K562 (cell line): ENCODE measurements at regions not wholly inside any gene's neighbourhood (a gene's known extent, or its start where the extent isn't known, plus 50 kb on each side); places are given as distances from the start of the nearest gene placed in this dataset.

ENCODE experiments used
- ATAC-seq: fragments of 200-7000 bp; cut with Tn5 transposase; 3 replicates; pipeline ENCODE4 v1.9.1; 2020; ENCODE audit warnings: moderate library complexity
- BruUV-seq: library from RNA; stranded (reverse); fragments of 400-500 nt; replicated peaks from 2 replicates; lab custom pipeline; 2021; lab: Mats Ljungman, UMichigan
- CTCF ChIA-PET: fragments of 300-600 bp; formaldehyde crosslinking; extraction: SDS; loops from one replicate; lab custom pipeline; 2021; ENCODE audit warnings: low intra/inter-chr PET ratio; lab: Yijun Ruan, JAX
- POLR2A ChIA-PET: fragments of 300-600, 350-650 bp; sonication (Branson Sonifier 250); formaldehyde crosslinking; extraction: SDS; loops from one replicate; lab custom pipeline; 2021; ENCODE audit warnings: antibody characterized with exemption, inconsistent platforms; lab: Yijun Ruan, JAX
- DNase-seq, 4 experiments: peaks; one replicate each; pipeline versions ENCODE4 v3.0.0 to v3.0.0-alpha.2; 2011 to 2018; ENCODE audit warnings: low spot score in 3 of 4, mixed read lengths in 3 of 4; ENCODE audit errors: extremely low read depth in 1 of 4
- FAIRE-seq: peaks from 2 replicates; lab custom pipeline; 2011; peaks lifted over from hg19 to GRCh38; lab: Jason Lieb, UNC
- H2AFZ ChIP-seq: 2 replicates; pipeline ENCODE4 v1.6.0; 2011; ENCODE audit warnings: low read depth, low read length, control low read depth, inconsistent platforms
- H3K27ac ChIP-seq: fragments of 200-600 bp; 3 replicates; pipeline ENCODE4 v1.8.0; 2011; ENCODE audit warnings: low read depth, mild to moderate bottlenecking, control low read depth, inconsistent platforms, low read length, moderate library complexity, mixed read lengths; ENCODE audit errors: extremely low read depth
- H3K27me3 ChIP-seq, 2 experiments: fragments of 300-600 bp in 1 of 2; 2 replicates in 1 of 2; 3 replicates in 1 of 2; pipeline versions ENCODE4 v1.6.0 to v1.8.0; 2011; ENCODE audit warnings: inconsistent platforms in 2 of 2, low read length in 2 of 2, mild to moderate bottlenecking in 1 of 2, mixed read lengths in 1 of 2, moderate library complexity in 1 of 2; ENCODE audit not compliant: control insufficient read depth in 2 of 2, insufficient read depth in 2 of 2
- H3K36me3 ChIP-seq: fragments of 300-600 bp; 3 replicates; pipeline ENCODE4 v1.8.0; 2011; ENCODE audit warnings: mild to moderate bottlenecking, low read length, inconsistent platforms; ENCODE audit not compliant: control insufficient read depth, insufficient read depth
- H3K4me1 ChIP-seq, 2 experiments: fragments of 200-600 bp in 1 of 2; replicated peaks in 1 of 2; 2 replicates in 1 of 2; 3 replicates in 1 of 2; pipeline versions ENCODE4 v1.5.1 to v1.8.0; 2011; ENCODE audit warnings: inconsistent platforms in 2 of 2, low read length in 2 of 2, mild to moderate bottlenecking in 1 of 2, mixed read lengths in 1 of 2, moderate library complexity in 1 of 2; ENCODE audit not compliant: control insufficient read depth in 2 of 2, insufficient read depth in 2 of 2
- H3K4me2 ChIP-seq: 2 replicates; pipeline ENCODE4 v1.6.1; 2011; ENCODE audit warnings: low read length, control low read depth, inconsistent platforms, mixed read lengths; ENCODE audit not compliant: insufficient read depth
- H3K4me3 ChIP-seq: fragments of 200-600 bp; sonication (generic), shearing (Covaris generic); 2 replicates; pipeline ENCODE4 v1.5.1; 2016; ENCODE audit warnings: control low read depth, inconsistent platforms
- H3K79me2 ChIP-seq: fragments of 200-600 bp; 3 replicates; pipeline ENCODE4 v1.8.0; 2011; ENCODE audit warnings: low read length, inconsistent platforms; ENCODE audit not compliant: control insufficient read depth, insufficient read depth
- H3K9ac ChIP-seq, 2 experiments: 2 replicates each; pipeline versions ENCODE4 v1.6.0 to v1.6.1; 2011; ENCODE audit warnings: low read depth in 2 of 2, low read length in 2 of 2, control low read depth in 1 of 2, inconsistent platforms in 1 of 2, mild to moderate bottlenecking in 1 of 2, mixed read lengths in 1 of 2; ENCODE audit not compliant: insufficient read depth in 1 of 2
- H3K9me1 ChIP-seq: one replicate; pipeline ENCODE4 v1.6.0; 2011; ENCODE audit warnings: inconsistent platforms, mild to moderate bottlenecking, low read length, moderate library complexity; ENCODE audit not compliant: control insufficient read depth, insufficient read depth
- H3K9me3 ChIP-seq: replicated peaks from 2 replicates; pipeline ENCODE4 v1.5.1; 2011; ENCODE audit warnings: low read depth, low read length, inconsistent platforms; ENCODE audit not compliant: control insufficient read depth, insufficient read depth
- H4K20me1 ChIP-seq: replicated peaks from 2 replicates; pipeline ENCODE4 v1.6.1; 2011; ENCODE audit warnings: low read length, inconsistent platforms, mixed read lengths; ENCODE audit not compliant: control insufficient read depth, insufficient read depth
- ARID3A ChIP-seq: IDR thresholded peaks from 2 replicates; pipeline ENCODE4 v1.6.1; 2012; ENCODE audit warnings: low read depth, low read length, improper control_type of control experiment, borderline replicate concordance
- E2F5 ChIP-seq: sonication (generic); formaldehyde crosslinking; IDR thresholded peaks from 2 replicates; pipeline ENCODE4 v1.8.0; 2022; ENCODE audit warnings: mild to moderate bottlenecking, missing genetic modification reagents
- HDAC2 ChIP-seq: fragments of 450-650 bp; IDR thresholded peaks from 2 replicates; pipeline ENCODE4 v1.6.1; 2016; ENCODE audit warnings: mild to moderate bottlenecking
- HDAC8 ChIP-seq: fragments of 450-650 bp; IDR thresholded peaks from 2 replicates; pipeline ENCODE4 v1.6.1; 2016; ENCODE audit warnings: mild to moderate bottlenecking, missing genetic modification characterization, moderate library complexity, missing compliant biosample characterization
- HMBOX1 ChIP-seq: sonication (generic); IDR thresholded peaks from 2 replicates; pipeline ENCODE4 v1.6.1; 2016
- MIER1 ChIP-seq: fragments of 450-650 bp; IDR thresholded peaks from 2 replicates; pipeline ENCODE4 v1.6.1; 2016; ENCODE audit warnings: antibody characterized with exemption, mild to moderate bottlenecking, low read depth
- PPARD ChIP-seq: fragments of 250-450 bp; sonication (Bioruptor Pico); IDR thresholded peaks from 2 replicates; pipeline ENCODE4 v1.8.0; 2022; ENCODE audit warnings: inconsistent platforms, mild to moderate bottlenecking, moderate library complexity
- RBM39 ChIP-seq: fragments of 200-400 bp; formaldehyde crosslinking; optimal IDR thresholded peaks from 2 replicates; pipeline ENCODE3; 2018; ENCODE audit warnings: low read depth, low read length
- SMC3 ChIP-seq: conservative IDR thresholded peaks from 2 replicates; pipeline ENCODE4 v1.6.1; 2011; ENCODE audit warnings: low read depth, low read length, improper control_type of control experiment; ENCODE audit not compliant: insufficient read depth
- ZNF57 ChIP-seq: fragments of 450-650 bp; formaldehyde crosslinking; IDR thresholded peaks from 2 replicates; pipeline ENCODE4 v1.4.0; 2020; ENCODE audit warnings: mild to moderate bottlenecking, moderate library complexity
- ZNF780A ChIP-seq: fragments of 250-450 bp; sonication (Bioruptor Pico); IDR thresholded peaks from 2 replicates; pipeline ENCODE4 v1.5.0; 2021; ENCODE audit warnings: mild to moderate bottlenecking
- WGBS: fragments of 100-300 bp; shearing (Covaris generic); methylation state at CpG from one replicate; pipeline ENCODE4 v1.1.6; 2016; ENCODE audit warnings: low coverage, mixed read lengths; ENCODE audit not compliant: insufficient coverage; ENCODE audit errors: missing lambda C conversion rate; 5-methylcytosine and 5-hydroxymethylcytosine counted together
- in situ Hi-C: fragments of 300-500 bp; cut with MboI; formaldehyde crosslinking; loops from 4 replicates; pipeline ENCODE4 v1.15.0; 2018; ENCODE audit warnings: inconsistent platforms, mixed read lengths
- intact Hi-C: fragments of 100-400 bp; cut with micrococcal nuclease; formaldehyde crosslinking; loops from 2 replicates; pipeline ENCODE4 v1.14.2; 2022

DNA sequence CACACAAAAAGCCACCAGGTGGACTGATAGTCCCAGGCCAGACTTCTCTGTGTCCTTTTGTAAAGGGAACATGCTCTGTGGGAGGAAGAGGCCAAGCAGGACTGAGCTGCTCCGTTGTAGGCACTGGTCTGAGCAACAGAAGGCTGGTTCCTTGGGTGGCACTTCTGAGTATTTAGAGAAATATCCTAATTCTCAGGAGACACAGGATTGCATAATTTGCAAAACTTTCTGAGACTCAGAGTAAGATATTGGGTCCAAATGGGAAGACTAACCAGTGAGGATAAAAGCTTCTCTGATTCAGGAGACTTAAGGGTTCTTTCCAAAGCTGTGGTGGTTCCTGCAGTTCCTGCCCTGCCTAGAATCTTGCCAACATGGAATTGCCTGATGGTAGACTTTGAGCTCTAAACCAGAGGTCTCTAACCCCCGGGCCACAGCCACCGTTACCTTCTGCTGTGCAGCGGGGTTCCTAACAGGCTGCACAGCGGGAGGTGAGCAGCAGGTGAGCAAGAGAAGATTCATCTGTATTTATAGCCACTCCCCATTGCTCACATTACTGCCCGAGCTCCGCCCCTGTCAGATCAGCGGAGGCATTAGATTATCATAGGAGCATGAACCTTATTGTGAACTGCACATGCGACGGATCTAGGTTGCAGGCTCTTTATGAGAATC lies 107.0 kb downstream of the OLIG3 start:
- no peaks in the 10 kb centered on the region for H3K9me3 ChIP-seq
- ChIA-PET CTCF (no interaction called here), POLR2A (interaction anchor here (0.7 to 1.0 kb wide), 3 partner anchors 7 to 293 kb away, joined by 3 read pairs; no protein-coding TSS in a partner anchor)
- no peaks in the 10 kb centered on the region for H3K36me3 ChIP-seq
- H3K27me3 ChIP-seq: peaks cover 0 to 13% of the 10 kb centered on the region in 2 experiments; a peak in 3 of 5 replicates
- no peak for DNase-seq
- H3K27ac ChIP-seq: no peak overlapping the region
- H4K20me1 ChIP-seq: no peaks in the 10 kb centered on the region
- no peak for FAIRE-seq
- in situ Hi-C loops (no loop called here), intact Hi-C loops (no loop called here)
- H3K4me2 ChIP-seq: no peak overlapping the region
- H3K9me1 ChIP-seq: no peaks in the 10 kb centered on the region
- H2AFZ ChIP-seq: no peak overlapping the region
- no TSS peak for BruUV-seq
- no peak for ATAC-seq
- no peak overlapping the region for H3K9ac ChIP-seq
- H3K79me2 ChIP-seq: no peaks in the 10 kb centered on the region
- peaks cover 0 to 3% of the 10 kb centered on the region in 2 experiments; a peak in 1 of 5 replicates for H3K4me1 ChIP-seq
- WGBS: 1% methylated on average over 10 of the region's 10 CpGs
- no peak overlapping the region for H3K4me3 ChIP-seq
- TF ChIP-seq HMBOX1: no peak
- TF ChIP-seq SMC3: no peak
- TF ChIP-seq MIER1: no peak
- TF ChIP-seq E2F5 (CRISPR knock-in tag): no peak
- no peak for TF ChIP-seq ZNF780A (CRISPR knock-in tag)
- TF ChIP-seq ZNF57 (CRISPR knock-in tag): no peak
- TF ChIP-seq HDAC8 (tag): no peak
- TF ChIP-seq RBM39: no peak
- TF ChIP-seq PPARD (CRISPR knock-in tag): no peak
- no peak for TF ChIP-seq HDAC2
- no peak for TF ChIP-seq ARID3A
- TF ChIP-seq, all 486 proteins: peak for 0
